ENCODE measurements at regions not wholly inside any gene's neighbourhood (a gene's known extent, or its start where the extent isn't known, plus 50 kb on each side); places are given as distances from the start of the nearest gene placed in this dataset.

DNA sequence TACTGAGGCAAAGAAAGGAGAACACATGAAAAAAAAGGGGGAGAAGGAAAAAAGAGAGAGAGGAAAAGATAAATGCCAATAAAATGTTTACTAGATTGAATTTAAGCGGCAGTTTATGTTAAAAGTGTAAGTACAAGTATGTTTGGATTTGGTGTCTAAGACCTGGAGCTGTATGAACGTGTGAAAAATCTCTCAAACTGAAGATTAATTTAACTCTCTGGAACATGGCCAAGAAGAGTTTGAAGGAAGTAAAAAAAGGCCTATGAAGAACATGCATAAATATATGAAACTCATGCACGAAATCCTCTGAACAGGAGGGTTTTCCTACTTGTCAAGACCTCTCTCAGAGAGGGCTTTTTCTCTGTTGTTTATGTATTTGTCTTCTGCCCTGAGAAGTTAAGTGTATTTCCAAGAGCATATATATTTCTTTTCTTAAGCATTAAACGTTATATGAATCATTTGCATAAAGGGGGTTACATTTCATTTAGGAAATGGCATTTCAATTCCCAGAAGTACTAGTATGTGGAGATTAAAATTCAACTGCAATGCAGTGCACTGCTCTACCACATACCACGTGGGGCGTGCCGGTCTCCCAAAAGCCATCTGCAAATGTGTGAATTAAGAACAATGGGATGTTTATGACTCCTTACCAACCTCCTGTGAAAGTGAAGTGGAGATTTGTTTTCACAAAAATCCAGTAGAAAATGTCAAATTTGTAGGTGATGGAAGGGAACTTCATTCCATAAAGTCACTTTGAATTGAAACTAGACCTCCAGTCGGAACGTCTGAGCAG, 281.1 kb upstream of the TRIB2 start:
- H3K27ac ChIP-seq = no peak overlapping the region
- H3K4me1 ChIP-seq = no peaks in the 10 kb centered on the region
- no peaks in the 10 kb centered on the region for H3K9me3 ChIP-seq
- TF ChIP-seq, protein P1, sequence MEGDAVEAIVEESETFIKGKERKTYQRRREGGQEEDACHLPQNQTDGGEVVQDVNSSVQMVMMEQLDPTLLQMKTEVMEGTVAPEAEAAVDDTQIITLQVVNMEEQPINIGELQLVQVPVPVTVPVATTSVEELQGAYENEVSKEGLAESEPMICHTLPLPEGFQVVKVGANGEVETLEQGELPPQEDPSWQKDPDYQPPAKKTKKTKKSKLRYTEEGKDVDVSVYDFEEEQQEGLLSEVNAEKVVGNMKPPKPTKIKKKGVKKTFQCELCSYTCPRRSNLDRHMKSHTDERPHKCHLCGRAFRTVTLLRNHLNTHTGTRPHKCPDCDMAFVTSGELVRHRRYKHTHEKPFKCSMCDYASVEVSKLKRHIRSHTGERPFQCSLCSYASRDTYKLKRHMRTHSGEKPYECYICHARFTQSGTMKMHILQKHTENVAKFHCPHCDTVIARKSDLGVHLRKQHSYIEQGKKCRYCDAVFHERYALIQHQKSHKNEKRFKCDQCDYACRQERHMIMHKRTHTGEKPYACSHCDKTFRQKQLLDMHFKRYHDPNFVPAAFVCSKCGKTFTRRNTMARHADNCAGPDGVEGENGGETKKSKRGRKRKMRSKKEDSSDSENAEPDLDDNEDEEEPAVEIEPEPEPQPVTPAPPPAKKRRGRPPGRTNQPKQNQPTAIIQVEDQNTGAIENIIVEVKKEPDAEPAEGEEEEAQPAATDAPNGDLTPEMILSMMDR (IDR thresholded peaks at IDR 0.05) = no peak
- no peaks in the 10 kb centered on the region for H3K27me3 ChIP-seq
- no peaks in the 10 kb centered on the region for H3K36me3 ChIP-seq
- intact Hi-C loops (cut with DNase I) = no loop called here
- H3K9ac ChIP-seq (ENCODE audit: low read depth in 2 of 2, low read length in 2 of 2) = no peak overlapping the region
- no peak for DNase-seq
- no peak overlapping the region for H3K4me3 ChIP-seq

DNA sequence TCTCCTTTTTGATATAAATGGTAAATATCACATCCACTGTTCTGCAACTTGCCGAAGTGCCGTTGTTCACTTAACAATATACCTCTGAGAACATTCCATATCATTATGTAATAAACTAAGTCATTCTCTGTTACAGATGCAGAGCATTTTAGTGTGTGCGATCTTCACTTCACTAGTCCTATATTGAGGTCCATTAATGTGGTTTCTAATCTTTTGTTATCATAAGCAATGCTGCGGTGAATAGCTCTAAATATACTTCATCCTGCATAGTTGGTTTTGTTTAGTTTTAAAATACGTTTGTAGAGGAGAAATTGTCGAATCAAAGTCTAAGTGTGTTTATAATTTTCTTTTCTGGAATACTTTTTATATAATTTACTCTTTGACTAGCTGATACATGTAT, 280.3 kb upstream of the TRIB2 start:
- intact Hi-C loops (cut with DNase I) = no loop called here
- Histone ChIP-seq H3K27ac (no peak overlapping the region), H3K9me3 (no peaks in the 10 kb centered on the region), H3K27me3 (no peaks in the 10 kb centered on the region), H3K4me3 (no peak overlapping the region), H3K9ac (ENCODE audit: low read depth in 2 of 2, low read length in 2 of 2) (no peak overlapping the region), H3K36me3 (no peaks in the 10 kb centered on the region), H3K4me1 (no peaks in the 10 kb centered on the region)
- DNase-seq = no peak
- TF ChIP-seq, protein P1 (IDR thresholded peaks at IDR 0.05) = no peak

DNA sequence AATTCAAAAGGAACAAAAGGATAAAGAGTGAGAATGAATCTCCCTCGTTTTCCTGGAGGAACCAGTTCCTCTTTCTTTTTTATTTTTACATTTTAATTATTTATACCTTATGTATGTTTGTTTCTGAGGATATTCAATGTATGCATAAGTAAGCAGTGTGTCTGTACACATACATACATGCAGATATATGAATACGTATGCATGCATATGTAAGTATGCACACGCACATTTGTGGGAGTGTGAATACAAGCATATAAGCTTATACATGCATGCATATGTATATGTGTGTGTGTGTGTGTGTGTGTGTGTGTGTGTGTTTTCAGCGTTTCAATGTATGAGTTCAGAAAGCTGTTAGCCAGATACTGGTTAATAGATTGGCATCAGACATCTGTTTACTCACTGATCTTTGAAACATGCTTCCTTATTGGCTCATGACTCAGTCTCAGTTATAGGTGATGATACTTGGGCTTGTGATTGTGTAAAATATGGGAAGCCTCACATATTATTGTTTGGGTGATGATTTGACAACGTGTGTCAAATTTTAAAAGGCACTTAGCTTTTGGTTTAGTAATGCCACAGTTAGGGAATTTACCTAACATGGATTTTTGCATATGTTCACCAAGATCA, 279.7 kb upstream of the TRIB2 start:
- Histone ChIP-seq H3K27me3 (no peaks in the 10 kb centered on the region), H3K9me3 (no peaks in the 10 kb centered on the region), H3K36me3 (no peaks in the 10 kb centered on the region), H3K4me1 (no peaks in the 10 kb centered on the region), H3K27ac (no peak overlapping the region), H3K4me3 (no peak overlapping the region), H3K9ac (ENCODE audit: low read depth in 2 of 2, low read length in 2 of 2) (no peak overlapping the region)
- intact Hi-C loops (cut with DNase I) = no loop called here
- TF ChIP-seq, protein P1 (IDR thresholded peaks at IDR 0.05) = no peak
- no peak for DNase-seq

DNA sequence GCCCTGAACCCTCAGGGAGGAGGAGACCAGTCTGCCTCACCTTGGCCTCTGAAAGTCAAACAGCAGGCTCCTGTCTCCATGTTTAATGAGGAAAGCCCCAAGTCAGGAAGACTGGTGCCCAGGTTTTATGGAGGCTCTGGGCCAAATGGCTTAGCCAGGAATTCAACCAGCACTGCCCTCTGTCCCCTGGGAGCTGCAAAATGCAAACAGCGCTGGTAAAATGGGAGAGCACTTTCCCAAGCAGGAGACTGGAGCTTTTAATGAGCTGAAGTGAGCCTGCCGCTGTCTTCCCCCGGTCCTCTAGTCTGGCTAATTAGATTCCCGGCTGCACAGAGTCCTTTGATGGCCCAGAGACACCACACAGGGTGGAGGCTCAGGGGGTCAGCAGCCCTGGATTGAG, 276.0 kb upstream of the TRIB2 start:
- Histone ChIP-seq H3K27ac (no peak overlapping the region), H3K9me3 (no peaks in the 10 kb centered on the region), H3K36me3 (no peaks in the 10 kb centered on the region), H3K9ac (ENCODE audit: low read depth in 2 of 2, low read length in 2 of 2) (no peak overlapping the region), H3K4me3 (no peak overlapping the region), H3K4me1 (no peaks in the 10 kb centered on the region), H3K27me3 (no peaks in the 10 kb centered on the region)
- DNase-seq = no peak
- intact Hi-C loops (cut with DNase I) = no loop called here
- TF ChIP-seq, protein P1 (IDR thresholded peaks at IDR 0.05) = no peak

DNA sequence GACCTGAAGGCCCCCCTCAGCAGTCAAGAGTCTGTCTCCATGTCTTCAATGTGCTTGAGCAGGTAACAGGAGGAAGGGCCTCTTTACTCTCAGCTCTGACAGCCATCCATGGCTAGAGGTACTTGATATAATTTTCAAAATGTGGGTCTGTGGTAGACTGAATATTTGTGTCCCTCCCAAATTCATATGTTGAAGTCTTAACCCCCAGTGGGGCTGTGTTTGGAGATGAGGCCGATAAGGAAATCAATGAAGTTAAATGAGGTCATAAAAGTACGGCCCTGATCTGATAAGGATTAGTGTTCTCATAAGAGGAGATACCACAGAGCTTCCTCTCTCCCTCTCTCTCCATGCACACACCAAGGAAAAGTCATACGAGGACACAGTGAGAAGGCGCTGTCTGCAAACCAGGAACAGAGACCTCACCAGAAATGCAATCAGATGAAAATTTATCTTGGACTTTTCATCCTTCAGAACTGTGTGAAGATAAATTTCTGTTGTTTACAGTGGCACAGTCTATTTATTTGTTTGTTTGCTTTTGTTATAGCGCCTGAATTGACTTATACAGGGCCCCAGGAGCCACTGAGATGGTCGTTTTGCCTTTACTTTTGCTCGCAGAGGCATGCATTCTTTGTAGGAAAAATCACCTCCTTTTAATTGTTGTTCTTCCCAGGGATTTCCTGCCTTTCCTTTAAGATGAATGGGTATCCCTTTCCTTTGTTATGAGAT, 274.8 kb upstream of the TRIB2 start:
- no peak overlapping the region for H3K9ac ChIP-seq (ENCODE audit: low read depth in 2 of 2, low read length in 2 of 2)
- no peak overlapping the region for H3K4me3 ChIP-seq
- DNase-seq = no peak
- no peaks in the 10 kb centered on the region for H3K27me3 ChIP-seq
- no peaks in the 10 kb centered on the region for H3K4me1 ChIP-seq
- H3K36me3 ChIP-seq = no peaks in the 10 kb centered on the region
- H3K9me3 ChIP-seq = no peaks in the 10 kb centered on the region
- no peak overlapping the region for H3K27ac ChIP-seq
- TF ChIP-seq, protein P1 (IDR thresholded peaks at IDR 0.05) = no peak
- intact Hi-C loops (cut with DNase I) = no loop called here

Data from colonic mucosa (tissue), 4 donors.